ENCODE measurements at regions not wholly inside any gene's neighbourhood (a gene's known extent, or its start where the extent isn't known, plus 50 kb on each side); places are given as distances from the start of the nearest gene placed in this dataset.

GRCh38 chr1:245026247-245026646, 128.5 kb upstream of the KIF26B start:
- TF ChIP-seq, protein P1, sequence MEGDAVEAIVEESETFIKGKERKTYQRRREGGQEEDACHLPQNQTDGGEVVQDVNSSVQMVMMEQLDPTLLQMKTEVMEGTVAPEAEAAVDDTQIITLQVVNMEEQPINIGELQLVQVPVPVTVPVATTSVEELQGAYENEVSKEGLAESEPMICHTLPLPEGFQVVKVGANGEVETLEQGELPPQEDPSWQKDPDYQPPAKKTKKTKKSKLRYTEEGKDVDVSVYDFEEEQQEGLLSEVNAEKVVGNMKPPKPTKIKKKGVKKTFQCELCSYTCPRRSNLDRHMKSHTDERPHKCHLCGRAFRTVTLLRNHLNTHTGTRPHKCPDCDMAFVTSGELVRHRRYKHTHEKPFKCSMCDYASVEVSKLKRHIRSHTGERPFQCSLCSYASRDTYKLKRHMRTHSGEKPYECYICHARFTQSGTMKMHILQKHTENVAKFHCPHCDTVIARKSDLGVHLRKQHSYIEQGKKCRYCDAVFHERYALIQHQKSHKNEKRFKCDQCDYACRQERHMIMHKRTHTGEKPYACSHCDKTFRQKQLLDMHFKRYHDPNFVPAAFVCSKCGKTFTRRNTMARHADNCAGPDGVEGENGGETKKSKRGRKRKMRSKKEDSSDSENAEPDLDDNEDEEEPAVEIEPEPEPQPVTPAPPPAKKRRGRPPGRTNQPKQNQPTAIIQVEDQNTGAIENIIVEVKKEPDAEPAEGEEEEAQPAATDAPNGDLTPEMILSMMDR (IDR thresholded peaks at IDR 0.05; ENCODE audit: borderline replicate concordance, extremely low read depth, low read length, poor library complexity, severe bottlenecking) = no peak
- no peak for TF ChIP-seq EZH2 (IDR thresholded peaks at IDR 0.05; ENCODE audit: borderline replicate concordance, low read depth, low read length, severe bottlenecking)
